Caco-2 (cell line): ENCODE measurements at regions not wholly inside any gene's neighbourhood (a gene's known extent, or its start where the extent isn't known, plus 50 kb on each side); places are given as distances from the start of the nearest gene placed in this dataset.
"Not testable (repeated sequence)": the region's sequence is repeated elsewhere in the genome, so short reads cannot be mapped to it uniquely, and the experiment has no call there.

Source experiments
- BruUV-seq: library from RNA; stranded (reverse); fragments of 400-500 nt; replicated peaks from 2 replicates; lab custom pipeline; 2021; lab: Mats Ljungman, UMichigan
- CTCF ChIA-PET: fragments of 300-600 bp; sonication (Branson Sonifier 250); formaldehyde crosslinking; loops from one replicate; lab custom pipeline; 2022; ENCODE audit warnings: antibody characterized with exemption; lab: Charles Lee
- POLR2A ChIA-PET: fragments of 300-600 bp; sonication (Branson Sonifier 250); formaldehyde crosslinking; loops from one replicate; lab custom pipeline; 2022; ENCODE audit warnings: antibody characterized with exemption; lab: Charles Lee
- DNase-seq, 2 experiments: peaks; one replicate each; pipeline versions ENCODE4 v3.0.0 to v3.0.0-alpha.2; 2020 to 2022
- H3K27me3 ChIP-seq: replicated peaks from 2 replicates; pipeline ENCODE4 v1.6.0; 2011; ENCODE audit warnings: low read length; ENCODE audit not compliant: control insufficient read depth, insufficient read depth
- H3K36me3 ChIP-seq: 2 replicates; pipeline ENCODE4 v1.5.1; 2011; ENCODE audit warnings: low read length; ENCODE audit not compliant: control insufficient read depth, insufficient read depth
- H3K4me1 ChIP-seq: fragments of 250-450 bp; sonication (Bioruptor Pico); 2 replicates; pipeline ENCODE4 v1.5.1; 2020; ENCODE audit warnings: mild to moderate bottlenecking
- H3K4me3 ChIP-seq: 2 replicates; pipeline ENCODE4 v1.5.1; 2011; ENCODE audit warnings: low read depth, mild to moderate bottlenecking, control low read depth, low read length
- H3K9me3 ChIP-seq: fragments of 250-450 bp; sonication (Bioruptor Pico); 2 replicates; pipeline ENCODE4 v1.5.1; 2020; ENCODE audit warnings: mild to moderate bottlenecking, moderate library complexity
- H3K27ac Mint-ChIP-seq: one replicate; pipeline ENCODE4 v1.8.0; 2022; ENCODE audit warnings: mixed read lengths; ENCODE audit not compliant: unreplicated experiment
- H3K27me3 Mint-ChIP-seq: one replicate; pipeline ENCODE4 v1.8.0; 2022; ENCODE audit warnings: mixed read lengths; ENCODE audit not compliant: insufficient read depth, unreplicated experiment
- H3K36me3 Mint-ChIP-seq: one replicate; pipeline ENCODE4 v1.8.0; 2022; ENCODE audit warnings: mild to moderate bottlenecking, mixed read lengths; ENCODE audit not compliant: insufficient read depth, unreplicated experiment
- H3K4me1 Mint-ChIP-seq: one replicate; pipeline ENCODE4 v1.8.0; 2022; ENCODE audit warnings: low read depth, mixed read lengths; ENCODE audit not compliant: unreplicated experiment
- H3K4me3 Mint-ChIP-seq: one replicate; pipeline ENCODE4 v1.8.0; 2022; ENCODE audit warnings: mild to moderate bottlenecking, moderate library complexity, mixed read lengths; ENCODE audit not compliant: unreplicated experiment
- H3K9me3 Mint-ChIP-seq: one replicate; pipeline ENCODE4 v1.8.0; 2022; ENCODE audit warnings: mixed read lengths; ENCODE audit not compliant: unreplicated experiment
- CTCF ChIP-seq, 2 experiments: fragments of 200-600 bp in 1 of 2; IDR thresholded peaks; 1 replicate in 1 of 2; 2 replicates in 1 of 2; pipeline versions ENCODE4 v1.5.1 to v1.8.0; 2011 to 2022; ENCODE audit warnings: antibody characterized with exemption in 1 of 2, control low read depth in 1 of 2, inconsistent platforms in 1 of 2, low read depth in 1 of 2, low read length in 1 of 2, mild to moderate bottlenecking in 1 of 2, moderate library complexity in 1 of 2; ENCODE audit not compliant: insufficient read depth in 1 of 2, severe bottlenecking in 1 of 2, unreplicated experiment in 1 of 2
- intact Hi-C: fragments of 100-400 bp; cut with micrococcal nuclease; formaldehyde crosslinking; loops from one replicate; pipeline ENCODE4 v1.10.0; 2022; ENCODE audit not compliant: unreplicated experiment

- Histone ChIP-seq H3K9me3 (no peaks in the 10 kb centered on the region), H3K4me3 (no peak overlapping the region), H3K4me1 (no peaks in the 10 kb centered on the region), H3K36me3 (no peaks in the 10 kb centered on the region), H3K27me3 (no peaks in the 10 kb centered on the region)
- intact Hi-C loops: loop anchor here (5.0 kb wide), 1 partner anchor 238 kb away; no protein-coding TSS in a partner anchor
- no peaks in the 10 kb centered on the region for H3K36me3 Mint-ChIP-seq
- no TSS peak for BruUV-seq
- no peak for TF ChIP-seq CTCF (IDR thresholded peaks at IDR 0.05; ENCODE audit: insufficient read depth in 1 of 2, low read depth in 1 of 2, low read length in 1 of 2, severe bottlenecking in 1 of 2, unreplicated experiment in 1 of 2)
- POLR2A ChIA-PET: no interaction called here
- peaks cover 15% of the 10 kb centered on the region for H3K4me1 Mint-ChIP-seq
- H3K27me3 Mint-ChIP-seq: no peaks in the 10 kb centered on the region
- no peaks in the 10 kb centered on the region for H3K9me3 Mint-ChIP-seq
- CTCF ChIA-PET: no interaction called here
- H3K27ac Mint-ChIP-seq: no peak overlapping the region
- no peak overlapping the region for H3K4me3 Mint-ChIP-seq
- DNase-seq: no peak
Observed at GRCh38 chr5:116709082-116709481, 134.5 kb upstream of the SEMA6A start.

GRCh38 chr5:116705121-116705519, 130.5 kb upstream of the SEMA6A start:
- H3K36me3 Mint-ChIP-seq, H3K4me3 ChIP-seq, H3K4me3 Mint-ChIP-seq, H3K27me3 Mint-ChIP-seq, H3K27me3 ChIP-seq, H3K36me3 ChIP-seq, CTCF ChIA-PET, POLR2A ChIA-PET, H3K9me3 ChIP-seq, DNase-seq, H3K4me1 ChIP-seq, H3K9me3 Mint-ChIP-seq, BruUV-seq: not testable (repeated sequence)
- Mint-ChIP-seq H3K27ac (peak overlapping the region; percentile 73), H3K4me1 (peaks cover 15% of the 10 kb centered on the region)
- intact Hi-C loops: loop anchor here (5.0 kb wide), 1 partner anchor 242 kb away; no protein-coding TSS in a partner anchor

- Histone ChIP-seq H3K4me3 (no peak overlapping the region), H3K27me3 (no peaks in the 10 kb centered on the region), H3K4me1 (no peaks in the 10 kb centered on the region), H3K36me3 (no peaks in the 10 kb centered on the region), H3K9me3 (no peaks in the 10 kb centered on the region)
- ChIA-PET CTCF (no interaction called here), POLR2A (no interaction called here)
- no peak overlapping the region for H3K4me3 Mint-ChIP-seq
- H3K27me3 Mint-ChIP-seq: no peaks in the 10 kb centered on the region
- H3K36me3 Mint-ChIP-seq: no peaks in the 10 kb centered on the region
- intact Hi-C loops: no loop called here
- no peaks in the 10 kb centered on the region for H3K9me3 Mint-ChIP-seq
- H3K27ac Mint-ChIP-seq: peak overlapping the region; percentile 73
- BruUV-seq: no TSS peak
- H3K4me1 Mint-ChIP-seq: peaks cover 10% of the 10 kb centered on the region
- DNase-seq: no peak
- no peak for TF ChIP-seq CTCF (IDR thresholded peaks at IDR 0.05; ENCODE audit: insufficient read depth in 1 of 2, low read depth in 1 of 2, low read length in 1 of 2, severe bottlenecking in 1 of 2, unreplicated experiment in 1 of 2)
Observed at GRCh38 chr5:116703941-116704340, 129.3 kb upstream of the SEMA6A start.

- H3K36me3 ChIP-seq: no peaks in the 10 kb centered on the region
- H3K27me3 ChIP-seq: no peaks in the 10 kb centered on the region
- no peaks in the 10 kb centered on the region for H3K36me3 Mint-ChIP-seq
- H3K4me1 Mint-ChIP-seq: peaks cover 6% of the 10 kb centered on the region
- no peak overlapping the region for H3K4me3 Mint-ChIP-seq
- H3K4me1 ChIP-seq: no peaks in the 10 kb centered on the region
- ChIA-PET POLR2A (no interaction called here), CTCF (no interaction called here)
- no TSS peak for BruUV-seq
- intact Hi-C loops: no loop called here
- no peaks in the 10 kb centered on the region for H3K9me3 ChIP-seq
- no peak for TF ChIP-seq CTCF (IDR thresholded peaks at IDR 0.05; ENCODE audit: insufficient read depth in 1 of 2, low read depth in 1 of 2, low read length in 1 of 2, severe bottlenecking in 1 of 2, unreplicated experiment in 1 of 2)
- H3K9me3 Mint-ChIP-seq: no peaks in the 10 kb centered on the region
- H3K4me3 ChIP-seq: no peak overlapping the region
- H3K27ac Mint-ChIP-seq: no peak overlapping the region
- H3K27me3 Mint-ChIP-seq: no peaks in the 10 kb centered on the region
- no peak for DNase-seq
Observed at GRCh38 chr5:116703328-116703727, 128.7 kb upstream of the SEMA6A start.
